Body of pancreas (tissue), 4 donors: ENCODE measurements at regions not wholly inside any gene's neighbourhood (a gene's known extent, or its start where the extent isn't known, plus 50 kb on each side); places are given as distances from the start of the nearest gene placed in this dataset.

ENCODE experiments used
- POLR2A ChIP-seq, 3 donors: fragments of 450-650 bp; IDR thresholded peaks; one replicate each; pipeline ENCODE4 v1.6.1; 2016; ENCODE audit warnings: antibody characterized with exemption in 3 of 3, mild to moderate bottlenecking in 2 of 3
- TF ChIP-seq, protein P1 (sequence below), 7 experiments: fragments of 450-650 bp in 4 of 7; fragments of 200-600 bp in 3 of 7; sonication (generic) in 3 of 7; IDR thresholded peaks; one replicate each; pipeline ENCODE4 v1.5.1; 2016 to 2019; ENCODE audit warnings: antibody characterized with exemption in 7 of 7

DNA sequence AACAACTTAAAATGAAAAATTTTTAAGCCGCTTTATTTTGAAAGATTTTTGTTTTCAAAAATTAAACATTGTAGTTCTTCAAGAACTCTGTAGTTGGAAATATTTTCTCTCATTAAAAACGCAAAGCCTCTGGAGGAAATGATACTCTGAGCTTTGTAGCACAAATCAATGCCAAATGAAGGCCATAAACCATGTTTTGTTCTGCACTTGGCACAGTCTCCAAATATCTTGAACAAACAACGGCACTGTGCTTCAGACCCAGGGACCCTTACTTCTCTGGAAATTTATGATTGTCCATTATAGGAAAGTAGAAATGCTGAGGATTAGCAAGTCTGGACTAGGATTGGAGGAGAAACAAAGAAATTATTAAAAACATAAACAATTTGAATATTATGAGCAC lies 160.8 kb upstream of the BMP4 start:
- TF ChIP-seq, protein P1, sequence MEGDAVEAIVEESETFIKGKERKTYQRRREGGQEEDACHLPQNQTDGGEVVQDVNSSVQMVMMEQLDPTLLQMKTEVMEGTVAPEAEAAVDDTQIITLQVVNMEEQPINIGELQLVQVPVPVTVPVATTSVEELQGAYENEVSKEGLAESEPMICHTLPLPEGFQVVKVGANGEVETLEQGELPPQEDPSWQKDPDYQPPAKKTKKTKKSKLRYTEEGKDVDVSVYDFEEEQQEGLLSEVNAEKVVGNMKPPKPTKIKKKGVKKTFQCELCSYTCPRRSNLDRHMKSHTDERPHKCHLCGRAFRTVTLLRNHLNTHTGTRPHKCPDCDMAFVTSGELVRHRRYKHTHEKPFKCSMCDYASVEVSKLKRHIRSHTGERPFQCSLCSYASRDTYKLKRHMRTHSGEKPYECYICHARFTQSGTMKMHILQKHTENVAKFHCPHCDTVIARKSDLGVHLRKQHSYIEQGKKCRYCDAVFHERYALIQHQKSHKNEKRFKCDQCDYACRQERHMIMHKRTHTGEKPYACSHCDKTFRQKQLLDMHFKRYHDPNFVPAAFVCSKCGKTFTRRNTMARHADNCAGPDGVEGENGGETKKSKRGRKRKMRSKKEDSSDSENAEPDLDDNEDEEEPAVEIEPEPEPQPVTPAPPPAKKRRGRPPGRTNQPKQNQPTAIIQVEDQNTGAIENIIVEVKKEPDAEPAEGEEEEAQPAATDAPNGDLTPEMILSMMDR (IDR thresholded peaks at IDR 0.05): no peak
- no peak for TF ChIP-seq POLR2A (IDR thresholded peaks at IDR 0.05)
